Stimulated activated CD4-positive, alpha-beta T cell treated with anti-CD3 and anti-CD28 coated beads, Interleukin-4, amount 100 ng/mL, for 4 hours (primary cell): ENCODE measurements at regions not wholly inside any gene's neighbourhood (a gene's known extent, or its start where the extent isn't known, plus 50 kb on each side); places are given as distances from the start of the nearest gene placed in this dataset.
"Not testable (repeated sequence)": the region's sequence is repeated elsewhere in the genome, so short reads cannot be mapped to it uniquely, and the experiment has no call there.

ENCODE experiments used
- DNase-seq, 2 experiments: peaks; one replicate each; pipeline ENCODE4 v3.0.0-alpha.2; 2020

GRCh38 chr7:68336594-68336993 is 1261.7 kb upstream of the AUTS2 start:
- DNase-seq = no peak

GRCh38 chr7:68348401-68348800 is 1249.9 kb upstream of the AUTS2 start:
- DNase-seq = no peak

- DNase-seq = no peak
These were observed 1235.3 kb upstream of the AUTS2 start for GRCh38 chr7:68362745-68363518.

GRCh38 chr7:68364886-68365625 is 1233.2 kb upstream of the AUTS2 start:
- DNase-seq = no peak

GRCh38 chr7:68371985-68372384 is 1226.3 kb upstream of the AUTS2 start:
- DNase-seq = no peak

GRCh38 chr7:68376131-68376661 is 1222.1 kb upstream of the AUTS2 start:
- no peak for DNase-seq

- no peak for DNase-seq
These were observed 1216.5 kb upstream of the AUTS2 start for GRCh38 chr7:68381731-68382130.

GRCh38 chr7:68384581-68384980 is 1213.7 kb upstream of the AUTS2 start:
- no peak for DNase-seq

GRCh38 chr7:68393051-68393450 is 1205.2 kb upstream of the AUTS2 start:
- no peak for DNase-seq

GRCh38 chr7:68394131-68394530 is 1204.1 kb upstream of the AUTS2 start:
- DNase-seq = no peak

GRCh38 chr7:68399991-68400590 is 1198.2 kb upstream of the AUTS2 start:
- DNase-seq = no peak

GRCh38 chr7:68400783-68401182 is 1197.5 kb upstream of the AUTS2 start:
- no peak for DNase-seq

GRCh38 chr7:68401313-68401712 is 1197.0 kb upstream of the AUTS2 start:
- DNase-seq = no peak

- no peak for DNase-seq
These were observed 1191.8 kb upstream of the AUTS2 start for GRCh38 chr7:68406480-68406879.

GRCh38 chr7:68407460-68407859 is 1190.8 kb upstream of the AUTS2 start:
- DNase-seq = no peak

GRCh38 chr7:68408873-68409272 is 1189.4 kb upstream of the AUTS2 start:
- no peak for DNase-seq

- DNase-seq = no peak
These were observed 1188.4 kb upstream of the AUTS2 start for GRCh38 chr7:68409851-68410250.

GRCh38 chr7:68410693-68411092 is 1187.6 kb upstream of the AUTS2 start:
- DNase-seq = not testable (repeated sequence)

- no peak for DNase-seq
These were observed 1186.5 kb upstream of the AUTS2 start for GRCh38 chr7:68411742-68412141.

- no peak for DNase-seq
These were observed 1183.4 kb upstream of the AUTS2 start for GRCh38 chr7:68414631-68415425.

GRCh38 chr7:68417002-68417401 is 1181.3 kb upstream of the AUTS2 start:
- DNase-seq = no peak

GRCh38 chr7:68417659-68418058 is 1180.6 kb upstream of the AUTS2 start:
- DNase-seq = no peak
